ENCODE measurements at regions not wholly inside any gene's neighbourhood (a gene's known extent, or its start where the extent isn't known, plus 50 kb on each side); places are given as distances from the start of the nearest gene placed in this dataset.

DNA sequence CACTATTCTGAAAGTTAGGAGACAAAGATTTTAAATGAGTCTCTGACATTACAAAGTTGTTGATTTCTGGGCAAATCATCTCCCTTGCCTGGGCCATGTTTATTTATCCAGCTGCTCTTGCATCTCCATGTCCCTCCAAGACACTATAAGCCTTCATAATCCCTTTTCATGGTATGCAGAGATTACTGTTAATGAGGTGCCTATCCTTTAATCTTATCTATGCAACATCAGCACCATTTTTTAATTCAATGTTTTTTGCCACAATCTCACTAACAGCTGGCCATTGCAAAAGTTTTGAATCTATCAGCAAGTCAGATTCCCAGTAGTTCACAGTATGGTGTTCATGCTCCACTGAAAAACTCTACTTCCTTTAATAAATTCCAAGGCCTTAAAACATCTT is 108.5 kb upstream of the PTPRD start:
- ChIA-PET POLR2A (no interaction called here), CTCF (no interaction called here)
- Mint-ChIP-seq H3K4me3 (no peak overlapping the region), H3K27ac (no peak overlapping the region), H3K4me1 (no peaks in the 10 kb centered on the region), H3K36me3 (no peaks in the 10 kb centered on the region), H3K9me3 (no peaks in the 10 kb centered on the region), H3K27me3 (ENCODE audit: low read depth) (no peaks in the 10 kb centered on the region)
- TF ChIP-seq CREB1 (CRISPR knock-in tag; IDR thresholded peaks at IDR 0.05) (no peak), FOXK1 (CRISPR knock-in tag; IDR thresholded peaks at IDR 0.05) (no peak), ZNF396 (CRISPR knock-in tag; IDR thresholded peaks at IDR 0.05; ENCODE audit: borderline replicate concordance) (no peak)
- TF ChIP-seq, protein P1, sequence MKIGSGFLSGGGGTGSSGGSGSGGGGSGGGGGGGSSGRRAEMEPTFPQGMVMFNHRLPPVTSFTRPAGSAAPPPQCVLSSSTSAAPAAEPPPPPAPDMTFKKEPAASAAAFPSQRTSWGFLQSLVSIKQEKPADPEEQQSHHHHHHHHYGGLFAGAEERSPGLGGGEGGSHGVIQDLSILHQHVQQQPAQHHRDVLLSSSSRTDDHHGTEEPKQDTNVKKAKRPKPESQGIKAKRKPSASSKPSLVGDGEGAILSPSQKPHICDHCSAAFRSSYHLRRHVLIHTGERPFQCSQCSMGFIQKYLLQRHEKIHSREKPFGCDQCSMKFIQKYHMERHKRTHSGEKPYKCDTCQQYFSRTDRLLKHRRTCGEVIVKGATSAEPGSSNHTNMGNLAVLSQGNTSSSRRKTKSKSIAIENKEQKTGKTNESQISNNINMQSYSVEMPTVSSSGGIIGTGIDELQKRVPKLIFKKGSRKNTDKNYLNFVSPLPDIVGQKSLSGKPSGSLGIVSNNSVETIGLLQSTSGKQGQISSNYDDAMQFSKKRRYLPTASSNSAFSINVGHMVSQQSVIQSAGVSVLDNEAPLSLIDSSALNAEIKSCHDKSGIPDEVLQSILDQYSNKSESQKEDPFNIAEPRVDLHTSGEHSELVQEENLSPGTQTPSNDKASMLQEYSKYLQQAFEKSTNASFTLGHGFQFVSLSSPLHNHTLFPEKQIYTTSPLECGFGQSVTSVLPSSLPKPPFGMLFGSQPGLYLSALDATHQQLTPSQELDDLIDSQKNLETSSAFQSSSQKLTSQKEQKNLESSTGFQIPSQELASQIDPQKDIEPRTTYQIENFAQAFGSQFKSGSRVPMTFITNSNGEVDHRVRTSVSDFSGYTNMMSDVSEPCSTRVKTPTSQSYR (CRISPR knock-in tag; IDR thresholded peaks at IDR 0.05), result no peak
- DNase-seq (ENCODE audit: low spot score) (no peak), ATAC-seq (no peak)

DNA sequence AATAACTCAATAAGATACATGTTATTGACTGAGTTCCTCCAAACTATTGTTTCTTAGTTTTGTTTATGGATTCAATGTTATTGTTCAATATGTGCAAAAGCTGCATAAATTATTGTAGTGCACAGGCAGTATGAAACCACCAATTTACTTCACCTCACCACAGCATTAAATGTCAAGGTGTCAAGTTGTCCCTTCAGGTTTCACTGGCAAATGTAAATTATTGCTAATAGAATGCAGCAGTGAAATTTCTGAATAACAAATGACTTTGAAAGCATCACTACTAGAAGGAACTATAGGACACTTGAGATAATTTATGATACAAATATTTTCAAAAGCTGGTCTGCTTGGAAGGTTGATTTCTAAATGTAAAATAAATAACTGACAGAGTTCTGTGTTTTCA is 116.4 kb upstream of the PTPRD start:
- H3K4me3 Mint-ChIP-seq, result no peak overlapping the region
- ChIA-PET POLR2A (no interaction called here), CTCF (no interaction called here)
- ATAC-seq (no peak), DNase-seq (ENCODE audit: low spot score) (no peak)
- H3K27ac Mint-ChIP-seq, result no peak overlapping the region
- no peaks in the 10 kb centered on the region for H3K36me3 Mint-ChIP-seq
- H3K9me3 Mint-ChIP-seq, result no peaks in the 10 kb centered on the region
- TF ChIP-seq, protein P2, sequence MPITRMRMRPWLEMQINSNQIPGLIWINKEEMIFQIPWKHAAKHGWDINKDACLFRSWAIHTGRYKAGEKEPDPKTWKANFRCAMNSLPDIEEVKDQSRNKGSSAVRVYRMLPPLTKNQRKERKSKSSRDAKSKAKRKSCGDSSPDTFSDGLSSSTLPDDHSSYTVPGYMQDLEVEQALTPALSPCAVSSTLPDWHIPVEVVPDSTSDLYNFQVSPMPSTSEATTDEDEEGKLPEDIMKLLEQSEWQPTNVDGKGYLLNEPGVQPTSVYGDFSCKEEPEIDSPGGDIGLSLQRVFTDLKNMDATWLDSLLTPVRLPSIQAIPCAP (CRISPR knock-in tag; IDR thresholded peaks at IDR 0.05), result no peak
- TF ChIP-seq TP53 (CRISPR knock-in tag; IDR thresholded peaks at IDR 0.05), result no peak
- TF ChIP-seq, protein P3, sequence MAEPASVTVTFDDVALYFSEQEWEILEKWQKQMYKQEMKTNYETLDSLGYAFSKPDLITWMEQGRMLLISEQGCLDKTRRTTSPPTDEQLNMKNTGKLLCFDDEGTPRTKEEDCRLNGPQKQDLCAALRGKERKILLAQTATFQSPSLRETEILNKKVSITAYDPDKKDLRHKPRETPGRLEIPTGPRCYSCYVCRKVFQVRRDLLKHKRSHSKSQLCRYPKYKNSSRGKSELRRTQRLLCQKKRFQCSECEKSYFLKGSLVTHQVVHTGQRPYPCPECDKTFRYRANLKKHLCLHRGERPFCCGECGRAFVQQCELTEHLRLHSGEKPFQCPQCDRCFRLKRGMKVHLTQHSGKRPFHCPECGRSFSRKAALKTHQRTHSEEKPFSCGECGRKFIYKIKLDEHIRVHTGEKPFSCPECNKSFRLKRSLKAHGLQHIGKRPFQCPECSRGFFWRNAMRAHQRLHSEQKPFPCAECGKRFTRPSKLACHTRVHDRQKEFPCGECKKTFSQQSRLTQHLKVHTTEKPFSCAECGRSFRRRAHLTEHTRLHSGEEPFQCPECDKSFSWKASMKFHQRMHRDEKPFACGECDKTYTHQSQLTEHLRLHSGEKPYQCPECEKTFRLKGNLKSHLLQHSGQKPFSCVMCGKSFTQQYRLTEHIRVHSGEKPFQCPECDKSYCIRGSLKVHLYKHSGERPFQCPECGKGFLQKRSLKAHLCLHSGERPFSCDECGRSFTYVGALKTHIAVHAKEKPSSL (CRISPR knock-in tag; conservative IDR thresholded peaks at IDR 0.05), result no peak
- TF ChIP-seq, protein P4, sequence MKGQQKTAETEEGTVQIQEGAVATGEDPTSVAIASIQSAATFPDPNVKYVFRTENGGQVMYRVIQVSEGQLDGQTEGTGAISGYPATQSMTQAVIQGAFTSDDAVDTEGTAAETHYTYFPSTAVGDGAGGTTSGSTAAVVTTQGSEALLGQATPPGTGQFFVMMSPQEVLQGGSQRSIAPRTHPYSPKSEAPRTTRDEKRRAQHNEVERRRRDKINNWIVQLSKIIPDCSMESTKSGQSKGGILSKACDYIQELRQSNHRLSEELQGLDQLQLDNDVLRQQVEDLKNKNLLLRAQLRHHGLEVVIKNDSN (CRISPR knock-in tag; IDR thresholded peaks at IDR 0.05), result no peak
- H3K4me1 Mint-ChIP-seq, result peaks cover 11% of the 10 kb centered on the region
- H3K27me3 Mint-ChIP-seq (ENCODE audit: low read depth), result no peaks in the 10 kb centered on the region

DNA sequence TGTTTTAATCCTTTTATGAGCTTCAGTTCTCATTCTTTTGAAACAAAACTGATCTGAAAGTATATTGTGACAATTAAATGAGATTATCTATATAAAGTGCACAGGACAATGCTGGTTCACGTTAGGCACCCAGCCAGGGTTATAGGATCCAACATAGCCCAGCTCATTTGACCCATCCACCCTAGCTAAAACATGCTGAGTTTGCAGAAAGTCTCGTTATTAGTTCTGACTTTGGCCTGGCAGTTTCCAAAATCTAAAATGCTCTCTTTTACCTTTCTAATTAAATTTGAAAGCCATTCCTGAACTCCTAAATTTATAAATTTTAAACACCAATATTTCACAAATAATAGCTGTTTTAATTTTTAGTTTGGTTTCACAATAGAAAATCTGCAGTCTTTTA is 131.9 kb upstream of the PTPRD start:
- Mint-ChIP-seq H3K27me3 (ENCODE audit: low read depth) (no peaks in the 10 kb centered on the region), H3K27ac (no peak overlapping the region), H3K4me3 (no peak overlapping the region), H3K4me1 (no peaks in the 10 kb centered on the region), H3K36me3 (no peaks in the 10 kb centered on the region; the same call in 1 of the 2 replicates), H3K9me3 (peaks cover 13% of the 10 kb centered on the region)
- TF ChIP-seq GRHL2 (CRISPR knock-in tag; IDR thresholded peaks at IDR 0.05; ENCODE audit: insufficient replicate concordance, severe bottlenecking) (no peak), NR3C1 (CRISPR knock-in tag; conservative IDR thresholded peaks at IDR 0.05; ENCODE audit: low read depth) (no peak), ZNF423 (CRISPR knock-in tag; IDR thresholded peaks at IDR 0.05) (no peak), PRRX2 (CRISPR knock-in tag; IDR thresholded peaks at IDR 0.05) (no peak)
- CTCF ChIA-PET, result no interaction called here
- POLR2A ChIA-PET, result interaction anchor here (0.6 kb wide), 1 partner anchor 333 kb away, joined by 3 read pairs; no protein-coding TSS in a partner anchor
- DNase-seq (ENCODE audit: low spot score) (no peak), ATAC-seq (no peak)

DNA sequence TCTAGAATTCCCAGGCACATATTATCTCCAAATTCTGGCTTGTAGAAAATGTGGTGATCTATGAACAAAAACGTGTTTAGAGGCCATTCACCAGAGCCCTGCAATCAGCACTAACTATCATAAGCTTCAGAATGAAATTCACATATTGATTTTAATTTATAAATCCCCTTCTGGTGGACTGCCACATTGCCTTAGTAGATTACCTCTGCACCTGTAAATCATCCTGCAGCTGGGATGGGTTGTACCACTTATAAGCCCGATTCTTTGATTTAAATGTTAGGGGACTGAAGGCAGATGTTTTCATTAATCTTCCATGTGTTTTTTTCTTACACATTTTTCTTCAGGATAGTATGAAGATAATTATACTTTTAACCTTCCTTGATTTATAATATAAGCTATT is 140.7 kb upstream of the PTPRD start:
- ATAC-seq, result no peak
- Mint-ChIP-seq H3K4me3 (no peak overlapping the region), H3K9me3 (peaks cover 18% of the 10 kb centered on the region)
- TF ChIP-seq GTF2I (CRISPR knock-in tag; conservative IDR thresholded peaks at IDR 0.05), result no peak
- no peak for TF ChIP-seq CREM (CRISPR knock-in tag; IDR thresholded peaks at IDR 0.05)
- TF ChIP-seq TCF7 (CRISPR knock-in tag; IDR thresholded peaks at IDR 0.05; ENCODE audit: low read depth), result no peak
- no peak for TF ChIP-seq CREB1 (CRISPR knock-in tag; IDR thresholded peaks at IDR 0.05)
- TF ChIP-seq, protein P5, sequence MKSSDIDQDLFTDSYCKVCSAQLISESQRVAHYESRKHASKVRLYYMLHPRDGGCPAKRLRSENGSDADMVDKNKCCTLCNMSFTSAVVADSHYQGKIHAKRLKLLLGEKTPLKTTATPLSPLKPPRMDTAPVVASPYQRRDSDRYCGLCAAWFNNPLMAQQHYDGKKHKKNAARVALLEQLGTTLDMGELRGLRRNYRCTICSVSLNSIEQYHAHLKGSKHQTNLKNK (CRISPR knock-in tag; IDR thresholded peaks at IDR 0.05), result no peak
- TF ChIP-seq EMX1 (CRISPR knock-in tag; IDR thresholded peaks at IDR 0.05), result no peak
- TF ChIP-seq, protein P6, sequence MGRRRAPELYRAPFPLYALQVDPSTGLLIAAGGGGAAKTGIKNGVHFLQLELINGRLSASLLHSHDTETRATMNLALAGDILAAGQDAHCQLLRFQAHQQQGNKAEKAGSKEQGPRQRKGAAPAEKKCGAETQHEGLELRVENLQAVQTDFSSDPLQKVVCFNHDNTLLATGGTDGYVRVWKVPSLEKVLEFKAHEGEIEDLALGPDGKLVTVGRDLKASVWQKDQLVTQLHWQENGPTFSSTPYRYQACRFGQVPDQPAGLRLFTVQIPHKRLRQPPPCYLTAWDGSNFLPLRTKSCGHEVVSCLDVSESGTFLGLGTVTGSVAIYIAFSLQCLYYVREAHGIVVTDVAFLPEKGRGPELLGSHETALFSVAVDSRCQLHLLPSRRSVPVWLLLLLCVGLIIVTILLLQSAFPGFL (CRISPR knock-in tag; IDR thresholded peaks at IDR 0.05; ENCODE audit: borderline replicate concordance), result no peak
- no peak for TF ChIP-seq ZNF416 (CRISPR knock-in tag; IDR thresholded peaks at IDR 0.05)
- TF ChIP-seq TP53 (CRISPR knock-in tag; IDR thresholded peaks at IDR 0.05), result no peak
- no peak for TF ChIP-seq ETV6 (CRISPR knock-in tag; IDR thresholded peaks at IDR 0.05)

More for the DNA sequence above, 140.7 kb upstream of the PTPRD start:
- Mint-ChIP-seq H3K27me3 (ENCODE audit: low read depth) (no peaks in the 10 kb centered on the region), H3K36me3 (peaks cover 2% of the 10 kb centered on the region; the same call in 1 of the 2 replicates), H3K4me1 (no peaks in the 10 kb centered on the region), H3K27ac (no peak overlapping the region)
- DNase-seq (ENCODE audit: low spot score), result no peak
- POLR2A ChIA-PET, result no interaction called here
- CTCF ChIA-PET, result no interaction called here
